Loucy (cell line): ENCODE measurements at regions not wholly inside any gene's neighbourhood (a gene's known extent, or its start where the extent isn't known, plus 50 kb on each side); places are given as distances from the start of the nearest gene placed in this dataset.

Experiments
- H2AFZ ChIP-seq: fragments of 200-600 bp; sonication (generic); 2 replicates; pipeline ENCODE4 v1.6.0; 2016; ENCODE audit warnings: antibody characterized with exemption, mild to moderate bottlenecking, low read length, moderate library complexity
- H3F3A ChIP-seq: fragments of 200-600 bp; 2 replicates; pipeline ENCODE4 v1.6.0; 2016; ENCODE audit warnings: antibody characterized with exemption, low read depth, mild to moderate bottlenecking
- H3K27me3 ChIP-seq: fragments of 200-600 bp; sonication (generic); 2 replicates; pipeline ENCODE4 v1.6.1; 2014; ENCODE audit warnings: low read length, mild to moderate bottlenecking; ENCODE audit not compliant: insufficient read depth, poor library complexity, severe bottlenecking
- H3K36me3 ChIP-seq: fragments of 200-600 bp; sonication (generic); 2 replicates; pipeline ENCODE4 v1.6.1; 2016; ENCODE audit warnings: low read length; ENCODE audit not compliant: insufficient read depth
- H3K4me1 ChIP-seq: fragments of 200-600 bp; sonication (generic); 2 replicates; pipeline ENCODE4 v1.5.1; 2014; ENCODE audit warnings: low read length, mild to moderate bottlenecking; ENCODE audit not compliant: insufficient read depth, poor library complexity, severe bottlenecking
- H3K4me2 ChIP-seq: fragments of 200-600 bp; sonication (generic); 2 replicates; pipeline ENCODE4 v1.6.0; 2014; ENCODE audit warnings: antibody characterized with exemption, low read length, low read depth, mild to moderate bottlenecking; ENCODE audit not compliant: poor library complexity, severe bottlenecking
- H3K4me3 ChIP-seq: fragments of 200-600 bp; sonication (generic); 2 replicates; pipeline ENCODE4 v1.5.1; 2014; ENCODE audit warnings: low read length, mild to moderate bottlenecking, mixed read lengths; ENCODE audit not compliant: poor library complexity, severe bottlenecking
- H3K79me2 ChIP-seq: fragments of 200-600 bp; sonication (generic); 2 replicates; pipeline ENCODE4 v1.6.1; 2014; ENCODE audit warnings: low read length; ENCODE audit not compliant: insufficient read depth
- H3K9ac ChIP-seq: fragments of 200-600 bp; sonication (generic); 2 replicates; pipeline ENCODE4 v1.6.0; 2014; ENCODE audit warnings: mild to moderate bottlenecking, low read depth, low read length, moderate library complexity; ENCODE audit not compliant: poor library complexity, severe bottlenecking
- H3K9me2 ChIP-seq: fragments of 200-600 bp; sonication (generic); replicated peaks from 2 replicates; pipeline ENCODE4 v1.6.1; 2016; ENCODE audit warnings: low read depth, low read length, mixed read lengths
- H3K9me3 ChIP-seq: fragments of 200-600 bp; sonication (generic); 2 replicates; pipeline ENCODE4 v1.6.1; 2014; ENCODE audit warnings: mild to moderate bottlenecking, antibody characterized with exemption, low read length, low read depth; ENCODE audit not compliant: insufficient read depth
- H4K20me1 ChIP-seq: fragments of 200-600 bp; sonication (generic); 2 replicates; pipeline ENCODE4 v1.6.0; 2014; ENCODE audit warnings: antibody characterized with exemption, low read length, mild to moderate bottlenecking; ENCODE audit not compliant: insufficient read depth, poor library complexity, severe bottlenecking
- EZH2phosphoT487 ChIP-seq: fragments of 200-600 bp; IDR thresholded peaks from 2 replicates; pipeline ENCODE4 v1.6.1; 2018; ENCODE audit warnings: antibody characterized with exemption, mild to moderate bottlenecking, moderate library complexity, borderline replicate concordance
- TF ChIP-seq, protein P1 (sequence below): fragments of 200-600 bp; sonication (generic); conservative IDR thresholded peaks from 2 replicates; pipeline ENCODE4 v1.5.1; 2014; ENCODE audit warnings: mild to moderate bottlenecking, antibody characterized with exemption, low read length

DNA sequence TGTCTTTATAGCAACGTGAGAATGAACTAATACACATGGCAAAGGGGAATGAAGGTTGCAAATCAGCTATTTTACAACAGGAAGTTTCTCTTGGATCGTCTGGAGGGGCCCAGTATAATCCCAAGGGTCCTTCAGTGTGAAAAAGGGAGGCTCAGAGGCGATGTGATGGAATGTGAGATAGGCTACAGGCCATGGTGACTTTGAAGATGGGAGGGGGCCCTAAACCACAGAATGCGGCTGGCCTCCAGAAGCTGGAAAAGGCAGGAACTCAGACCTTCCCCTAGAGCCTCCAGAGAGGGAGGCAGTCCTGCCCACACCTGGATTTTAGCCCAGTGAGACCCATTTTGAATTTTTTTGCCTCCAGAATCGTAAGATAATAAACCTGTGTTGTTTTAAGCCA, 69.4 kb upstream of the PGM2 start:
- H3F3A ChIP-seq: no peaks in the 10 kb centered on the region
- no peak overlapping the region for H3K4me3 ChIP-seq
- no peak overlapping the region for H3K9ac ChIP-seq
- H4K20me1 ChIP-seq: no peaks in the 10 kb centered on the region
- no peaks in the 10 kb centered on the region for H3K27me3 ChIP-seq
- peaks cover 24% of the 10 kb centered on the region for H3K4me1 ChIP-seq
- no peak overlapping the region for H2AFZ ChIP-seq
- TF ChIP-seq, protein P1, sequence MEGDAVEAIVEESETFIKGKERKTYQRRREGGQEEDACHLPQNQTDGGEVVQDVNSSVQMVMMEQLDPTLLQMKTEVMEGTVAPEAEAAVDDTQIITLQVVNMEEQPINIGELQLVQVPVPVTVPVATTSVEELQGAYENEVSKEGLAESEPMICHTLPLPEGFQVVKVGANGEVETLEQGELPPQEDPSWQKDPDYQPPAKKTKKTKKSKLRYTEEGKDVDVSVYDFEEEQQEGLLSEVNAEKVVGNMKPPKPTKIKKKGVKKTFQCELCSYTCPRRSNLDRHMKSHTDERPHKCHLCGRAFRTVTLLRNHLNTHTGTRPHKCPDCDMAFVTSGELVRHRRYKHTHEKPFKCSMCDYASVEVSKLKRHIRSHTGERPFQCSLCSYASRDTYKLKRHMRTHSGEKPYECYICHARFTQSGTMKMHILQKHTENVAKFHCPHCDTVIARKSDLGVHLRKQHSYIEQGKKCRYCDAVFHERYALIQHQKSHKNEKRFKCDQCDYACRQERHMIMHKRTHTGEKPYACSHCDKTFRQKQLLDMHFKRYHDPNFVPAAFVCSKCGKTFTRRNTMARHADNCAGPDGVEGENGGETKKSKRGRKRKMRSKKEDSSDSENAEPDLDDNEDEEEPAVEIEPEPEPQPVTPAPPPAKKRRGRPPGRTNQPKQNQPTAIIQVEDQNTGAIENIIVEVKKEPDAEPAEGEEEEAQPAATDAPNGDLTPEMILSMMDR: no peak
- TF ChIP-seq EZH2phosphoT487: no peak
- no peaks in the 10 kb centered on the region for H3K9me2 ChIP-seq
- H3K79me2 ChIP-seq: no peaks in the 10 kb centered on the region
- H3K9me3 ChIP-seq: no peaks in the 10 kb centered on the region
- no peak overlapping the region for H3K4me2 ChIP-seq
- no peaks in the 10 kb centered on the region for H3K36me3 ChIP-seq

DNA sequence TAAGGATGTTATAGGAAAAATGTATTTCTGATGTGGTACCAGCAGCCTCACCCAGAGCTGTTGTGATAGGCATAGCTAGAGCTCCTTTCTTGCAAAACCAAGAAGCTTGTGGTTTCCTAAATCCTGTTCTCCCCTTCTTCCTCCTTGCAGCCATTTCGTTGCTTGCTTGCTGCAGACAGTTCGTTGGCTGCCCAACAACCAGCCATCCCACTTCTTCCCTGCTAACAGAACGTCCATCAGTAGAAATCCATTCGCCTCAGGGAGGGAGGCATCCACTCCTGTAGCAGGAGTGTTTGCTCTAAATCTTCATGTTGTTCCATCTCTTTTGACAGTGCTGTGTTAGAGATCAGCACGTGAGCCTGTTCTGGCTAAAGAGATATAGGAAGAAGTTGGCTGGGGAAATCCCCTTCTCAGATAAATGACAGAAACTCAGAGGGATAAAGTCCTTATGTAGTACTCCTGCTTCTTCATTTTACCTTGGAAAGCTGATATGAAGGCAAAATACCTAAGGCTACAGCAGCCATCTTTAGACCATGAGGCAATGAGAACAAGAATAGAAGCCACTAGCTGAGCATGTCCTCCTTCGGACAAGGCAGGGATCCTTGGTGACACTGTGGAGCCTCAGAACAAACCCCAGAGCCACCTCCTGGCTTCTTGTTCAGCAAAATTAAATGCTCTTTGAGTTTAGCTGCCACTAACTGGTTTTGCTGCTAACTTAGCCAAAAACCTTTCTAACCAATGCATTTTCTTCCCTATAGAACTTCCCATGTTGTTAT, 68.4 kb upstream of the RELL1 start:
- no peak for TF ChIP-seq EZH2phosphoT487
- TF ChIP-seq, protein P1: no peak

DNA sequence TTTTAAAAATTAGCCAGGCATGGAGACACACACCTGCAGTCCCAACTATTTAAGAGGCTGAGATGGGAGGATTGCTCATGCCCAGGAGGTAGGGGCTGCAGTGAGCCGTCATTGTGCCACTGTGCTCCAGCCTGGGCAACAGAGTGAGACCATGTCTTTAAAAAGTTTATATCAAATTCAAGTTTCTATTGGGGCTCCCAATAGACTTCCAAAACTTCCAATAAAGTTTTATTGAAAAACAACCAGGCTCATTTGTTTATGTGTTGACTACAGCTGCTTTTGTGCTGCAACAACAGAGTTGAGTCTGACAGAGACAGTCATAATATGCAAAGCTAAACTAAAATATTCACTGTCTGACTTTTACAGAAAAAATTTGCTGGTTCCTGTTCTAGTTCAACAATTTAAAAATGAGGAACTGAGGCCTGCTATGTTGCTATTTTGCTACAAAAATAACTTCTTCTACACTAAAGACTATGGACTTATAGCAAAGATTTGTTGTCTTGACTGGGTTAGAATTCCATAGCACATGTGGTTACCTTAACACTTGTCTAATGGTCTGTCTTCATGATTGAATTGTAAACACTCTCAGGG, 63.3 kb upstream of the RELL1 start:
- Histone ChIP-seq H3K4me2 (peak overlapping the region; percentile 64), H4K20me1 (no peaks in the 10 kb centered on the region), H3K9me2 (no peaks in the 10 kb centered on the region), H3K9me3 (peaks cover 9% of the 10 kb centered on the region; the same call in 1 of the 2 replicates), H2AFZ (no peak overlapping the region), H3F3A (peaks cover 9% of the 10 kb centered on the region; the same call in 1 of the 2 replicates), H3K4me3 (peak overlapping the region; percentile 33), H3K36me3 (no peaks in the 10 kb centered on the region), H3K9ac (no peak overlapping the region), H3K4me1 (peaks cover 33% of the 10 kb centered on the region), H3K27me3 (no peaks in the 10 kb centered on the region), H3K79me2 (no peaks in the 10 kb centered on the region)
- TF ChIP-seq, protein P1: no peak
- TF ChIP-seq EZH2phosphoT487: no peak

More for the DNA sequence above, 68.4 kb upstream of the RELL1 start:
- Histone ChIP-seq H3K36me3 (no peaks in the 10 kb centered on the region), H3K27me3 (no peaks in the 10 kb centered on the region), H2AFZ (peak overlapping the region; percentile 96), H3K4me3 (no peak overlapping the region), H3K9me2 (no peaks in the 10 kb centered on the region), H3K4me2 (peak overlapping the region; percentile 18), H3K9me3 (no peaks in the 10 kb centered on the region), H3K79me2 (no peaks in the 10 kb centered on the region), H3K9ac (peak overlapping the region; percentile 33), H3F3A (no peaks in the 10 kb centered on the region), H4K20me1 (no peaks in the 10 kb centered on the region), H3K4me1 (peaks cover 27% of the 10 kb centered on the region)
